ENCODE measurements at regions not wholly inside any gene's neighbourhood (a gene's known extent, or its start where the extent isn't known, plus 50 kb on each side); places are given as distances from the start of the nearest gene placed in this dataset.
"Not testable (repeated sequence)": the region's sequence is repeated elsewhere in the genome, so short reads cannot be mapped to it uniquely, and the experiment has no call there.

DNA sequence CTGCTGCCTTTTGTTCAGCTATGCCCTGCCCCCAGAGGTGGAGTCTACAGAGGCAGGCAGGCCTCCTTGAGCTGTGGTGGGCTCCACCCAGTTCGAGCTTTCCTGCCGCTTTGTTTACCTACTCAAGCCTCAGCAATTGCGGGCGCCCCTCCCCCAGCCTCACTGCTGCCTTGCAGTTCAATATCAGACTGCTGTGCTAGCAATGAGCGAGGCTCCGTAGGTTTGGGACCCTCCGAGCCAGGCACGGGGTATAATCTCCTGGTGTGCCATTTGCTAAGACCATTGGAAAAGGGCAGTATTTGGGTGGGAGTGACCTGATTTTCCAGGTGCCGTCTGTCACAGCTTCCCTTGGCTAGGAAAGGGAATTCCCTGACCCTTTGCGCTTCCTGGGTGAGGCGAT, 51.9 kb downstream of the DIPK2A start:
- WGBS: 91% methylated on average over 11 of the region's 11 CpGs
- H3K4me3 ChIP-seq (ENCODE audit: low read depth in 1 of 3, low read length in 3 of 3); H3K9me3 ChIP-seq (ENCODE audit: control insufficient read depth in 4 of 4, low read length in 3 of 4); H3K27ac ChIP-seq (ENCODE audit: low read depth in 1 of 2, low read length in 2 of 2); H3K27me3 ChIP-seq (ENCODE audit: control insufficient read depth in 4 of 4, insufficient read depth in 4 of 4, low read length in 3 of 4); H3K36me3 ChIP-seq (ENCODE audit: control insufficient read depth in 4 of 4, insufficient read depth in 3 of 4, low read depth in 1 of 4, low read length in 3 of 4); DNase-seq (ENCODE audit: low spot score); H3K4me1 ChIP-seq (ENCODE audit: control insufficient read depth in 4 of 4, insufficient read depth in 4 of 4, low read length in 3 of 4); H3K9ac ChIP-seq (ENCODE audit: low read depth in 1 of 2, low read length in 2 of 2): not testable (repeated sequence)

DNA sequence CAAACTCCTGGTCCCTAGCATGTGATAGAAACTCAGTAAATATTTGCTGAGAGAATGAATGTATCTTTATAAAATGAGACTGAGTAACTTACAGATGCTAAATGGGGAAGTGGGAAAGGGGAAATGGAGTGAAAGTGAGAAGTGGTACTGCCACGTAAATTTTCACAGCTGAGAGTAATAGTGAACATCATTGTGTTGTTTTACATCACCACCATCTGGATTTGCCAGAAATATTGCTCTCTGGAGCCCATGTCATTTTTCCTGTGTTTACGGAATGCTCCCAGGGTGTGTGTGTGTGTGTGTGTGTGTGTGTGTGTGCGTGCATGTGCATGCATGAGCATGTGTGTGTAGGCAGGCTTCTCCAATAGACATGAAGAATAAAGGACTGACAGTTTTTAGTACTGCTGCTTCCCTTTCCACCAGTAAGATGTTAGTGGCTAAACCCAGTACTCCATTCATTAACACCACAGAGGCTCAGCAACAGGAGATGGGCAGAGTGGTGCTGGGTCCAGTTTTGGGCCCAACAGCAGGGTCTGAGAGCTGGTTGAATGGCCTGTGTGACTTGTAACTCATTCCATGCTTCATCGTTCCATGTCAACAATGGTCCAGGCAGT, 57.3 kb downstream of the DIPK2A start:
- H3K4me3 ChIP-seq (ENCODE audit: low read depth in 1 of 3, low read length in 3 of 3): no peak overlapping the region

DNA sequence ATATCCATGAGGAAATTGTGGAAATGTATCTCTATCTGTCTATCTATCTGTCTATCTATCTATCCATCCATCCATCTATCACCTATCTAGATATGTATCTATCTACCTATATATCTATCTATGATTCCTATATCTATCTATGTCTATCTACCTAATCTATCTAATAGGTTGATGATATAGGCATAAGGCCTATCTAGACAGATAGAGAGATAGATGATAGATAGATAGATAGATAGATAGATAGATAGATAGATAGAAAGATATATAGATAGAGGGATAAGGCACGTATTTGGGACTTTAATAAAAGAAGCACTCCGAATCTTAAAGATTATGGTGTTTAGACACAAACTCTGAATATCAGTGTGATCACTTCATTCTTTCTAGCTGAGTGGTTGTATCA, 58.1 kb downstream of the DIPK2A start:
- Histone ChIP-seq H3K27me3 (ENCODE audit: control insufficient read depth in 4 of 4, insufficient read depth in 4 of 4, low read length in 3 of 4) (no peaks in the 10 kb centered on the region), H3K9ac (ENCODE audit: low read depth in 1 of 2, low read length in 2 of 2) (no peak overlapping the region), H3K27ac (ENCODE audit: low read depth in 1 of 2, low read length in 2 of 2) (no peak overlapping the region), H3K9me3 (ENCODE audit: control insufficient read depth in 4 of 4, low read length in 3 of 4) (no peaks in the 10 kb centered on the region), H3K4me3 (ENCODE audit: low read depth in 1 of 3, low read length in 3 of 3) (no peak overlapping the region), H3K36me3 (ENCODE audit: control insufficient read depth in 4 of 4, insufficient read depth in 3 of 4, low read depth in 1 of 4, low read length in 3 of 4) (no peaks in the 10 kb centered on the region), H3K4me1 (ENCODE audit: control insufficient read depth in 4 of 4, insufficient read depth in 4 of 4, low read length in 3 of 4) (peaks cover 3 to 8% (median 5%) of the 10 kb centered on the region in 4 donors)
- TF ChIP-seq TAF1 (conservative IDR thresholded peaks at IDR 0.05) (no peak), GABPA (IDR thresholded peaks at IDR 0.05 in 1 of 2, conservative IDR thresholded peaks at IDR 0.05 in 1 of 2) (no peak)
- TF ChIP-seq, protein P1, sequence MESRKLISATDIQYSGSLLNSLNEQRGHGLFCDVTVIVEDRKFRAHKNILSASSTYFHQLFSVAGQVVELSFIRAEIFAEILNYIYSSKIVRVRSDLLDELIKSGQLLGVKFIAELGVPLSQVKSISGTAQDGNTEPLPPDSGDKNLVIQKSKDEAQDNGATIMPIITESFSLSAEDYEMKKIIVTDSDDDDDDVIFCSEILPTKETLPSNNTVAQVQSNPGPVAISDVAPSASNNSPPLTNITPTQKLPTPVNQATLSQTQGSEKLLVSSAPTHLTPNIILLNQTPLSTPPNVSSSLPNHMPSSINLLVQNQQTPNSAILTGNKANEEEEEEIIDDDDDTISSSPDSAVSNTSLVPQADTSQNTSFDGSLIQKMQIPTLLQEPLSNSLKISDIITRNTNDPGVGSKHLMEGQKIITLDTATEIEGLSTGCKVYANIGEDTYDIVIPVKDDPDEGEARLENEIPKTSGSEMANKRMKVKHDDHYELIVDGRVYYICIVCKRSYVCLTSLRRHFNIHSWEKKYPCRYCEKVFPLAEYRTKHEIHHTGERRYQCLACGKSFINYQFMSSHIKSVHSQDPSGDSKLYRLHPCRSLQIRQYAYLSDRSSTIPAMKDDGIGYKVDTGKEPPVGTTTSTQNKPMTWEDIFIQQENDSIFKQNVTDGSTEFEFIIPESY (IDR thresholded peaks at IDR 0.05): no peak
- DNase-seq (ENCODE audit: low spot score): no peak
- WGBS: 97% methylated on average over 2 of the region's 2 CpGs

More for the DNA sequence above, 57.3 kb downstream of the DIPK2A start:
- no peak overlapping the region for H3K9ac ChIP-seq (ENCODE audit: low read depth in 1 of 2, low read length in 2 of 2)
- no peaks in the 10 kb centered on the region for H3K9me3 ChIP-seq (ENCODE audit: control insufficient read depth in 4 of 4, low read length in 3 of 4)
- TF ChIP-seq SP1 (IDR thresholded peaks at IDR 0.05) (no peak), FOXA1 (IDR thresholded peaks at IDR 0.05) (no peak), YY1 (IDR thresholded peaks at IDR 0.05) (no peak), RAD21 (IDR thresholded peaks at IDR 0.05) (no peak), TAF1 (conservative IDR thresholded peaks at IDR 0.05) (no peak), RXRA (IDR thresholded peaks at IDR 0.05) (no peak)
- TF ChIP-seq, protein P1 (IDR thresholded peaks at IDR 0.05): no peak
- H3K36me3 ChIP-seq (ENCODE audit: control insufficient read depth in 4 of 4, insufficient read depth in 3 of 4, low read depth in 1 of 4, low read length in 3 of 4): no peaks in the 10 kb centered on the region
- no peak overlapping the region for H3K27ac ChIP-seq (ENCODE audit: low read depth in 1 of 2, low read length in 2 of 2)
- no peak for DNase-seq (ENCODE audit: low spot score)
- 85% methylated on average over 4 of the region's 4 CpGs for WGBS
- H3K27me3 ChIP-seq (ENCODE audit: control insufficient read depth in 4 of 4, insufficient read depth in 4 of 4, low read length in 3 of 4): no peaks in the 10 kb centered on the region
- peaks cover 3 to 8% (median 5%) of the 10 kb centered on the region in 4 donors for H3K4me1 ChIP-seq (ENCODE audit: control insufficient read depth in 4 of 4, insufficient read depth in 4 of 4, low read length in 3 of 4)

DNA sequence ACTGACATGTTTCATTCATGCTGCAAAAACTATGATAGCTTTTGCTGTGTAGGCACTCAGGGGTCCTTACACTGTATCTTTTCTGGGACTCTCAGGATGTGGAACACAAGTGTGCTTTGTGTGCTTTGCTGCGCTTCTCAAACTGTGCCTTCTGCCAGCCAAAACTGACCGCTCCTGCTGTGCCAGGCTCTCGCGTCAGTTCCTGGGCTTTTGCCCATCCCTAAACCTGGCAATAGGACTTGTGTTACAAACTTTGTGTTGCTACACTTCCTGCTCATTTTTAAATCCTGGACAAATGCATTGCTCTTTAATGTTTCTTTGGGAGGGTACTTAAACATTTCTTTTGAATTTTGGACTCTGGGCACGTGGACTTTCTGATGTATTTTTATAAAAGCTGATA, 60.3 kb downstream of the DIPK2A start:
- 31% methylated on average over 5 of the region's 5 CpGs for WGBS
- H3K4me1 ChIP-seq (ENCODE audit: control insufficient read depth in 4 of 4, insufficient read depth in 4 of 4, low read length in 3 of 4): peaks cover 3 to 8% (median 5%) of the 10 kb centered on the region in 4 donors
- no peak for DNase-seq (ENCODE audit: low spot score)
- no peaks in the 10 kb centered on the region for H3K9me3 ChIP-seq (ENCODE audit: control insufficient read depth in 4 of 4, low read length in 3 of 4)
- H3K4me3 ChIP-seq (ENCODE audit: low read depth in 1 of 3, low read length in 3 of 3): no peak overlapping the region
- H3K36me3 ChIP-seq (ENCODE audit: control insufficient read depth in 4 of 4, insufficient read depth in 3 of 4, low read depth in 1 of 4, low read length in 3 of 4): no peaks in the 10 kb centered on the region
- H3K27me3 ChIP-seq (ENCODE audit: control insufficient read depth in 4 of 4, insufficient read depth in 4 of 4, low read length in 3 of 4): no peaks in the 10 kb centered on the region
- peak overlapping the region in 1 of 2 donors; percentile 30 for H3K9ac ChIP-seq (ENCODE audit: low read depth in 1 of 2, low read length in 2 of 2)
- H3K27ac ChIP-seq (ENCODE audit: low read depth in 1 of 2, low read length in 2 of 2): peak overlapping the region; percentile 44 to 65
- TF ChIP-seq, protein P2, sequence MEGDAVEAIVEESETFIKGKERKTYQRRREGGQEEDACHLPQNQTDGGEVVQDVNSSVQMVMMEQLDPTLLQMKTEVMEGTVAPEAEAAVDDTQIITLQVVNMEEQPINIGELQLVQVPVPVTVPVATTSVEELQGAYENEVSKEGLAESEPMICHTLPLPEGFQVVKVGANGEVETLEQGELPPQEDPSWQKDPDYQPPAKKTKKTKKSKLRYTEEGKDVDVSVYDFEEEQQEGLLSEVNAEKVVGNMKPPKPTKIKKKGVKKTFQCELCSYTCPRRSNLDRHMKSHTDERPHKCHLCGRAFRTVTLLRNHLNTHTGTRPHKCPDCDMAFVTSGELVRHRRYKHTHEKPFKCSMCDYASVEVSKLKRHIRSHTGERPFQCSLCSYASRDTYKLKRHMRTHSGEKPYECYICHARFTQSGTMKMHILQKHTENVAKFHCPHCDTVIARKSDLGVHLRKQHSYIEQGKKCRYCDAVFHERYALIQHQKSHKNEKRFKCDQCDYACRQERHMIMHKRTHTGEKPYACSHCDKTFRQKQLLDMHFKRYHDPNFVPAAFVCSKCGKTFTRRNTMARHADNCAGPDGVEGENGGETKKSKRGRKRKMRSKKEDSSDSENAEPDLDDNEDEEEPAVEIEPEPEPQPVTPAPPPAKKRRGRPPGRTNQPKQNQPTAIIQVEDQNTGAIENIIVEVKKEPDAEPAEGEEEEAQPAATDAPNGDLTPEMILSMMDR (IDR thresholded peaks at IDR 0.05; ENCODE audit: low read depth, low read length, missing input control): no peak
- TF ChIP-seq YY1 (IDR thresholded peaks at IDR 0.05) (peak; percentile 51), FOXA2 (IDR thresholded peaks at IDR 0.05) (peak; percentile 39), RXRA (IDR thresholded peaks at IDR 0.05) (peak in 1 of 2 donors; percentile 26), NR2F2 (IDR thresholded peaks at IDR 0.05) (no peak), TAF1 (conservative IDR thresholded peaks at IDR 0.05) (no peak)
- TF ChIP-seq, protein P3, sequence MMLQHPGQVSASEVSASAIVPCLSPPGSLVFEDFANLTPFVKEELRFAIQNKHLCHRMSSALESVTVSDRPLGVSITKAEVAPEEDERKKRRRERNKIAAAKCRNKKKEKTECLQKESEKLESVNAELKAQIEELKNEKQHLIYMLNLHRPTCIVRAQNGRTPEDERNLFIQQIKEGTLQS (IDR thresholded peaks at IDR 0.05): no peak
- TF ChIP-seq, protein P4, sequence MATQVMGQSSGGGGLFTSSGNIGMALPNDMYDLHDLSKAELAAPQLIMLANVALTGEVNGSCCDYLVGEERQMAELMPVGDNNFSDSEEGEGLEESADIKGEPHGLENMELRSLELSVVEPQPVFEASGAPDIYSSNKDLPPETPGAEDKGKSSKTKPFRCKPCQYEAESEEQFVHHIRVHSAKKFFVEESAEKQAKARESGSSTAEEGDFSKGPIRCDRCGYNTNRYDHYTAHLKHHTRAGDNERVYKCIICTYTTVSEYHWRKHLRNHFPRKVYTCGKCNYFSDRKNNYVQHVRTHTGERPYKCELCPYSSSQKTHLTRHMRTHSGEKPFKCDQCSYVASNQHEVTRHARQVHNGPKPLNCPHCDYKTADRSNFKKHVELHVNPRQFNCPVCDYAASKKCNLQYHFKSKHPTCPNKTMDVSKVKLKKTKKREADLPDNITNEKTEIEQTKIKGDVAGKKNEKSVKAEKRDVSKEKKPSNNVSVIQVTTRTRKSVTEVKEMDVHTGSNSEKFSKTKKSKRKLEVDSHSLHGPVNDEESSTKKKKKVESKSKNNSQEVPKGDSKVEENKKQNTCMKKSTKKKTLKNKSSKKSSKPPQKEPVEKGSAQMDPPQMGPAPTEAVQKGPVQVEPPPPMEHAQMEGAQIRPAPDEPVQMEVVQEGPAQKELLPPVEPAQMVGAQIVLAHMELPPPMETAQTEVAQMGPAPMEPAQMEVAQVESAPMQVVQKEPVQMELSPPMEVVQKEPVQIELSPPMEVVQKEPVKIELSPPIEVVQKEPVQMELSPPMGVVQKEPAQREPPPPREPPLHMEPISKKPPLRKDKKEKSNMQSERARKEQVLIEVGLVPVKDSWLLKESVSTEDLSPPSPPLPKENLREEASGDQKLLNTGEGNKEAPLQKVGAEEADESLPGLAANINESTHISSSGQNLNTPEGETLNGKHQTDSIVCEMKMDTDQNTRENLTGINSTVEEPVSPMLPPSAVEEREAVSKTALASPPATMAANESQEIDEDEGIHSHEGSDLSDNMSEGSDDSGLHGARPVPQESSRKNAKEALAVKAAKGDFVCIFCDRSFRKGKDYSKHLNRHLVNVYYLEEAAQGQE (IDR thresholded peaks at IDR 0.05): peak; percentile 35
